Suprapubic skin (tissue), 3 donors: ENCODE measurements at regions not wholly inside any gene's neighbourhood (a gene's known extent, or its start where the extent isn't known, plus 50 kb on each side); places are given as distances from the start of the nearest gene placed in this dataset.

ENCODE experiments used
- POLR2A ChIP-seq, 2 donors: fragments of 450-650 bp; IDR thresholded peaks; one replicate each; pipeline ENCODE4 v1.6.1; 2017; ENCODE audit warnings: antibody characterized with exemption in 2 of 2, mild to moderate bottlenecking in 2 of 2, moderate library complexity in 2 of 2
- TF ChIP-seq, protein P1 (sequence below), 2 donors: fragments of 200-600 bp in 1 of 2; fragments of 450-650 bp in 1 of 2; sonication (generic) in 1 of 2; IDR thresholded peaks; one replicate each; pipeline ENCODE4 v1.5.1; 2016 to 2019; ENCODE audit warnings: antibody characterized with exemption in 2 of 2, mild to moderate bottlenecking in 1 of 2, moderate library complexity in 1 of 2

DNA sequence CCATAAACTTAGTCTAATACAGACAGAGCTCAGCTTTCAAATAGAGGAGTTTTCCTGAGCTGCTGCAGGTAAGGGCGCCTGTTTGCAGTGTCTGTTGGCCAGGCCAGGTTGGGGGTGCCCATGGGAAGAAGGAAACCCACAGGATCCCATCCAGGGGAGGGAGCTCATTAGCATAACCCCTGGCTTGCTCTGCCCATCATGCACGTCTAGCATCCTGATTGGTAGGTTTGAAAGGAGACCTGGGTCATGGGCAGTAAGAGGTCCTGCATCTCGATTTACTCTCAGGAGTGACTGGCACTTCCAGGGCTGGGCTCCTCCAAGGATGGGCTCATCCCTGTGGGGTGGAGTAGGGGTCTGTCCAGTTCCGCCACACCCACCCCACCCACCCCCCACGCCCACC lies 103.7 kb upstream of the CLDN14 start:
- TF ChIP-seq, protein P1, sequence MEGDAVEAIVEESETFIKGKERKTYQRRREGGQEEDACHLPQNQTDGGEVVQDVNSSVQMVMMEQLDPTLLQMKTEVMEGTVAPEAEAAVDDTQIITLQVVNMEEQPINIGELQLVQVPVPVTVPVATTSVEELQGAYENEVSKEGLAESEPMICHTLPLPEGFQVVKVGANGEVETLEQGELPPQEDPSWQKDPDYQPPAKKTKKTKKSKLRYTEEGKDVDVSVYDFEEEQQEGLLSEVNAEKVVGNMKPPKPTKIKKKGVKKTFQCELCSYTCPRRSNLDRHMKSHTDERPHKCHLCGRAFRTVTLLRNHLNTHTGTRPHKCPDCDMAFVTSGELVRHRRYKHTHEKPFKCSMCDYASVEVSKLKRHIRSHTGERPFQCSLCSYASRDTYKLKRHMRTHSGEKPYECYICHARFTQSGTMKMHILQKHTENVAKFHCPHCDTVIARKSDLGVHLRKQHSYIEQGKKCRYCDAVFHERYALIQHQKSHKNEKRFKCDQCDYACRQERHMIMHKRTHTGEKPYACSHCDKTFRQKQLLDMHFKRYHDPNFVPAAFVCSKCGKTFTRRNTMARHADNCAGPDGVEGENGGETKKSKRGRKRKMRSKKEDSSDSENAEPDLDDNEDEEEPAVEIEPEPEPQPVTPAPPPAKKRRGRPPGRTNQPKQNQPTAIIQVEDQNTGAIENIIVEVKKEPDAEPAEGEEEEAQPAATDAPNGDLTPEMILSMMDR (IDR thresholded peaks at IDR 0.05): no peak
- TF ChIP-seq POLR2A (IDR thresholded peaks at IDR 0.05): no peak
